GM12892 (cell line): ENCODE measurements at regions not wholly inside any gene's neighbourhood (a gene's known extent, or its start where the extent isn't known, plus 50 kb on each side); places are given as distances from the start of the nearest gene placed in this dataset.

ENCODE experiments used
- POLR2A ChIP-seq: IDR thresholded peaks from 2 replicates; pipeline ENCODE4 v1.6.1; 2011; ENCODE audit warnings: low read depth, low read length, control low read depth
- POLR2AphosphoS5 ChIP-seq: IDR thresholded peaks from 2 replicates; pipeline ENCODE4 v1.6.1; 2011; ENCODE audit warnings: low read depth, low read length, control low read depth
- TAF1 ChIP-seq: IDR thresholded peaks from 2 replicates; pipeline ENCODE4 v1.6.1; 2011; ENCODE audit warnings: low read depth, mild to moderate bottlenecking, control low read depth, low read length, borderline replicate concordance

DNA sequence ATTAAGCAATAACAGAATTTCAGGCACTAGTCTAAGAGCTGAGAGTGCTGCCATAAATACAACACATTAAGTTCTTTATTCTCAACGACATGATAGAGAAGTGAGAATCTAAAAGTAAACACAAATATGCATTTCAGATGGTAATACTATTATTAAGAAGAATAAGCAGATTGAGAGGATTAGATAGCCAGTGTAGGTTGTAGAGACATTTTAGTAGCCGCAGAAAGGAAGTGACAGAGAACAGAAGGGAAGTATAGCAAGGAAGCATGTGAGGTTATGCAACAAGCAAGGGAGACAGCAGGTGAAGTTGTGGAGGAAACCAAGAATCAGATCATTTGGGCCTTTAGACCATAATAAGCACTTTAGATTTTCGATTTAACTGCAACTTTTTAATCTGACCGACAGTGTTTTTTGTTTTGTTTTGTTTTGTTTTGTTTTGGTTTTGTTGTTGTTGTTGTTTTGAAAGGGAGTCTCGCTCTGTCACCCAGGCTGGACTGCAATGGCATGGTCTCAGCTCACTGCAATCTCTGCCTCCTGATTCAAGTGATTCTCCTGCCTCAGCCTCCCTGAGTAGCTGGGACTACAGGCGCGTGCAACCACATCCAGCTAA lies 737.0 kb upstream of the ADGRB3 start:
- no peak for TF ChIP-seq POLR2A
- no peak for TF ChIP-seq POLR2AphosphoS5
- no peak for TF ChIP-seq TAF1
